ENCODE measurements at regions not wholly inside any gene's neighbourhood (a gene's known extent, or its start where the extent isn't known, plus 50 kb on each side); places are given as distances from the start of the nearest gene placed in this dataset.

GRCh38 chr6:74166849-74167248 lies 470.8 kb downstream of the CD109 start:
- Mint-ChIP-seq H3K27me3 (no peaks in the 10 kb centered on the region), H3K36me3 (no peaks in the 10 kb centered on the region), H3K4me1 (no peaks in the 10 kb centered on the region), H3K27ac (no peak overlapping the region), H3K4me3 (no peak overlapping the region), H3K9me3 (peaks cover 0 to 3% (median 0%) of the 10 kb centered on the region in 11 donors)
- H3K4me3 ChIP-seq (ENCODE audit: low read length), result no peak overlapping the region
- intact Hi-C loops (cut with micrococcal nuclease), result no loop called here
- POLR2A ChIA-PET, result no interaction called here
- H3K27ac ChIP-seq (ENCODE audit: low read depth, low read length), result no peak overlapping the region
- no peak for ATAC-seq
- H3K9me3 ChIP-seq (ENCODE audit: control insufficient read depth in 2 of 3, low read length in 3 of 3), result no peaks in the 10 kb centered on the region
- DNase-seq, result no peak
- CTCF ChIA-PET, result no interaction called here
- no peaks in the 10 kb centered on the region for H3K4me1 ChIP-seq (ENCODE audit: control insufficient read depth in 2 of 2, insufficient read depth in 2 of 2, low read length in 2 of 2)
- H3K36me3 ChIP-seq (ENCODE audit: control insufficient read depth in 2 of 3, insufficient read depth in 3 of 3, low read length in 3 of 3), result no peaks in the 10 kb centered on the region
- no peaks in the 10 kb centered on the region for H3K27me3 ChIP-seq (ENCODE audit: control insufficient read depth in 2 of 2, insufficient read depth in 2 of 2, low read length in 2 of 2)

GRCh38 chr6:74161380-74161779 lies 465.4 kb downstream of the CD109 start:
- Histone ChIP-seq H3K4me3 (ENCODE audit: low read length) (no peak overlapping the region), H3K9me3 (ENCODE audit: control insufficient read depth in 2 of 3, low read length in 3 of 3) (no peaks in the 10 kb centered on the region), H3K4me1 (ENCODE audit: control insufficient read depth in 2 of 2, insufficient read depth in 2 of 2, low read length in 2 of 2) (no peaks in the 10 kb centered on the region), H3K27me3 (ENCODE audit: control insufficient read depth in 2 of 2, insufficient read depth in 2 of 2, low read length in 2 of 2) (no peaks in the 10 kb centered on the region), H3K36me3 (ENCODE audit: control insufficient read depth in 2 of 3, insufficient read depth in 3 of 3, low read length in 3 of 3) (no peaks in the 10 kb centered on the region), H3K27ac (ENCODE audit: low read depth, low read length) (no peak overlapping the region)
- CTCF ChIA-PET, result no interaction called here
- Mint-ChIP-seq H3K27ac (no peak overlapping the region), H3K27me3 (no peaks in the 10 kb centered on the region), H3K4me3 (no peak overlapping the region), H3K4me1 (no peaks in the 10 kb centered on the region), H3K9me3 (peaks cover 0 to 10% (median 2%) of the 10 kb centered on the region in 11 donors), H3K36me3 (no peaks in the 10 kb centered on the region)
- DNase-seq, result no peak
- POLR2A ChIA-PET, result no interaction called here
- no peak for ATAC-seq
- intact Hi-C loops (cut with micrococcal nuclease), result no loop called here

GRCh38 chr6:74152096-74152675 lies 456.2 kb downstream of the CD109 start:
- no peak for DNase-seq
- H3K36me3 ChIP-seq (ENCODE audit: control insufficient read depth in 2 of 3, insufficient read depth in 3 of 3, low read length in 3 of 3), result no peaks in the 10 kb centered on the region
- no peak overlapping the region for H3K27ac Mint-ChIP-seq
- H3K4me1 ChIP-seq (ENCODE audit: control insufficient read depth in 2 of 2, insufficient read depth in 2 of 2, low read length in 2 of 2), result no peaks in the 10 kb centered on the region
- no peaks in the 10 kb centered on the region for H3K36me3 Mint-ChIP-seq
- POLR2A ChIA-PET, result no interaction called here
- no peaks in the 10 kb centered on the region for H3K4me1 Mint-ChIP-seq
- no peaks in the 10 kb centered on the region for H3K27me3 ChIP-seq (ENCODE audit: control insufficient read depth in 2 of 2, insufficient read depth in 2 of 2, low read length in 2 of 2)
- H3K9me3 ChIP-seq (ENCODE audit: control insufficient read depth in 2 of 3, low read length in 3 of 3), result no peaks in the 10 kb centered on the region
- peaks cover 0 to 9% (median 0%) of the 10 kb centered on the region in 11 donors for H3K9me3 Mint-ChIP-seq
- CTCF ChIA-PET, result no interaction called here
- intact Hi-C loops (cut with micrococcal nuclease), result no loop called here
- no peak overlapping the region for H3K4me3 ChIP-seq (ENCODE audit: low read length)
- no peak overlapping the region for H3K4me3 Mint-ChIP-seq
- peaks cover 0 to 4% (median 0%) of the 10 kb centered on the region in 5 donors for H3K27me3 Mint-ChIP-seq
- H3K27ac ChIP-seq (ENCODE audit: low read depth, low read length), result no peak overlapping the region
- no peak for ATAC-seq

- no peaks in the 10 kb centered on the region for H3K4me1 ChIP-seq (ENCODE audit: control insufficient read depth in 2 of 2, insufficient read depth in 2 of 2, low read length in 2 of 2)
- DNase-seq, result no peak
- ChIA-PET CTCF (no interaction called here), POLR2A (no interaction called here)
- Mint-ChIP-seq H3K9me3 (peaks cover 0 to 9% (median under 1%) of the 10 kb centered on the region in 11 donors), H3K36me3 (no peaks in the 10 kb centered on the region), H3K4me3 (no peak overlapping the region), H3K27me3 (peaks cover 0 to 2% (median 0%) of the 10 kb centered on the region in 5 donors), H3K4me1 (no peaks in the 10 kb centered on the region), H3K27ac (no peak overlapping the region)
- H3K27ac ChIP-seq (ENCODE audit: low read depth, low read length), result no peak overlapping the region
- no peaks in the 10 kb centered on the region for H3K27me3 ChIP-seq (ENCODE audit: control insufficient read depth in 2 of 2, insufficient read depth in 2 of 2, low read length in 2 of 2)
- no peaks in the 10 kb centered on the region for H3K36me3 ChIP-seq (ENCODE audit: control insufficient read depth in 2 of 3, insufficient read depth in 3 of 3, low read length in 3 of 3)
- no peak overlapping the region for H3K4me3 ChIP-seq (ENCODE audit: low read length)
- H3K9me3 ChIP-seq (ENCODE audit: control insufficient read depth in 2 of 3, low read length in 3 of 3), result no peaks in the 10 kb centered on the region
- no peak for ATAC-seq
- intact Hi-C loops (cut with micrococcal nuclease), result no loop called here
Measured at GRCh38 chr6:74145931-74146330, 449.9 kb downstream of the CD109 start.

GRCh38 chr6:74137911-74138310 lies 441.9 kb downstream of the CD109 start:
- POLR2A ChIA-PET, result no interaction called here

GRCh38 chr6:74134327-74134726 lies 438.3 kb downstream of the CD109 start:
- ATAC-seq, result no peak
- CTCF ChIA-PET, result no interaction called here
- Histone ChIP-seq H3K4me1 (ENCODE audit: control insufficient read depth in 2 of 2, insufficient read depth in 2 of 2, low read length in 2 of 2) (no peaks in the 10 kb centered on the region), H3K27ac (ENCODE audit: low read depth, low read length) (no peak overlapping the region), H3K36me3 (ENCODE audit: control insufficient read depth in 2 of 3, insufficient read depth in 3 of 3, low read length in 3 of 3) (no peaks in the 10 kb centered on the region), H3K9me3 (ENCODE audit: control insufficient read depth in 2 of 3, low read length in 3 of 3) (no peaks in the 10 kb centered on the region), H3K4me3 (ENCODE audit: low read length) (no peak overlapping the region), H3K27me3 (ENCODE audit: control insufficient read depth in 2 of 2, insufficient read depth in 2 of 2, low read length in 2 of 2) (no peaks in the 10 kb centered on the region)
- H3K4me1 Mint-ChIP-seq, result no peaks in the 10 kb centered on the region
- H3K9me3 Mint-ChIP-seq, result peaks cover 0 to 9% (median 0%) of the 10 kb centered on the region in 11 donors
- POLR2A ChIA-PET, result no interaction called here
- no peak for DNase-seq
- no peak overlapping the region for H3K27ac Mint-ChIP-seq
- no peaks in the 10 kb centered on the region for H3K36me3 Mint-ChIP-seq
- H3K27me3 Mint-ChIP-seq, result no peaks in the 10 kb centered on the region
- intact Hi-C loops (cut with micrococcal nuclease), result no loop called here
- H3K4me3 Mint-ChIP-seq, result no peak overlapping the region

More at GRCh38 chr6:74137911-74138310, 441.9 kb downstream of the CD109 start:
- Histone ChIP-seq H3K4me3 (ENCODE audit: low read length) (no peak overlapping the region), H3K36me3 (ENCODE audit: control insufficient read depth in 2 of 3, insufficient read depth in 3 of 3, low read length in 3 of 3) (no peaks in the 10 kb centered on the region), H3K27me3 (ENCODE audit: control insufficient read depth in 2 of 2, insufficient read depth in 2 of 2, low read length in 2 of 2) (no peaks in the 10 kb centered on the region), H3K27ac (ENCODE audit: low read depth, low read length) (no peak overlapping the region), H3K4me1 (ENCODE audit: control insufficient read depth in 2 of 2, insufficient read depth in 2 of 2, low read length in 2 of 2) (no peaks in the 10 kb centered on the region), H3K9me3 (ENCODE audit: control insufficient read depth in 2 of 3, low read length in 3 of 3) (no peaks in the 10 kb centered on the region)
- peaks cover 0 to 3% (median 0%) of the 10 kb centered on the region in 5 donors for H3K36me3 Mint-ChIP-seq
- H3K27me3 Mint-ChIP-seq, result no peaks in the 10 kb centered on the region
- intact Hi-C loops (cut with micrococcal nuclease), result no loop called here
- CTCF ChIA-PET, result interaction anchor here (0.6 kb wide), 1 partner anchor 206 kb away, joined by 3 read pairs; no protein-coding TSS in a partner anchor
- ATAC-seq (no peak), DNase-seq (no peak)
- H3K27ac Mint-ChIP-seq, result no peak overlapping the region
- H3K9me3 Mint-ChIP-seq, result peaks cover 0 to 16% (median 3%) of the 10 kb centered on the region in 11 donors
- H3K4me3 Mint-ChIP-seq, result no peak overlapping the region
- H3K4me1 Mint-ChIP-seq, result no peaks in the 10 kb centered on the region

- Histone ChIP-seq H3K27ac (ENCODE audit: low read depth, low read length) (no peak overlapping the region), H3K9me3 (ENCODE audit: control insufficient read depth in 2 of 3, low read length in 3 of 3) (no peaks in the 10 kb centered on the region), H3K27me3 (ENCODE audit: control insufficient read depth in 2 of 2, insufficient read depth in 2 of 2, low read length in 2 of 2) (no peaks in the 10 kb centered on the region), H3K4me3 (ENCODE audit: low read length) (no peak overlapping the region), H3K4me1 (ENCODE audit: control insufficient read depth in 2 of 2, insufficient read depth in 2 of 2, low read length in 2 of 2) (no peaks in the 10 kb centered on the region), H3K36me3 (ENCODE audit: control insufficient read depth in 2 of 3, insufficient read depth in 3 of 3, low read length in 3 of 3) (no peaks in the 10 kb centered on the region)
- Mint-ChIP-seq H3K4me1 (no peaks in the 10 kb centered on the region), H3K27ac (no peak overlapping the region), H3K27me3 (no peaks in the 10 kb centered on the region), H3K9me3 (peaks cover 0 to 9% (median 0%) of the 10 kb centered on the region in 11 donors), H3K4me3 (no peak overlapping the region), H3K36me3 (no peaks in the 10 kb centered on the region)
- intact Hi-C loops (cut with micrococcal nuclease), result no loop called here
- POLR2A ChIA-PET, result no interaction called here
- CTCF ChIA-PET, result no interaction called here
- DNase-seq (no peak), ATAC-seq (no peak)
Measured at GRCh38 chr6:74133073-74133472, 437.1 kb downstream of the CD109 start.

Measured in naive thymus-derived CD4-positive, alpha-beta T cell (primary cell).